ENCODE measurements at regions not wholly inside any gene's neighbourhood (a gene's known extent, or its start where the extent isn't known, plus 50 kb on each side); places are given as distances from the start of the nearest gene placed in this dataset.

DNA sequence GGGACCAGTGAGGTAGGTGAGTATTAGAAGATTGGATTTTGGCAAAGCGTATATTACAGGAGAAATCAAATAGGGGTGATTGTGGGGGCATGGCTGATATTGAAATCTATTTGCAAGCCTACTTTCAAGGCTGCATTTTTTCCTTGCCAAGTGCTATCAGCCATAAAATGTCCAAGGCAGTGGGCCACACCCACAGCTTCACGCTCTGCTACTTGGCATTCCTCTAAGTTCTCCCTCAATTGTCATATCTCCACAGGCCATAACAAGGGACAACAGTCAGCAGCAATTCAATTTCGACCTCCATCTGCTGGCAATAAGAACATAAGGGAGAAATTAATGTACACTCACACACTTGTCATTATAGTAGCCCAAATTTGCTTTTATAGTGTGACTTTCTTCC is 667.1 kb upstream of the PKN2 start:
- TF ChIP-seq, protein P1, sequence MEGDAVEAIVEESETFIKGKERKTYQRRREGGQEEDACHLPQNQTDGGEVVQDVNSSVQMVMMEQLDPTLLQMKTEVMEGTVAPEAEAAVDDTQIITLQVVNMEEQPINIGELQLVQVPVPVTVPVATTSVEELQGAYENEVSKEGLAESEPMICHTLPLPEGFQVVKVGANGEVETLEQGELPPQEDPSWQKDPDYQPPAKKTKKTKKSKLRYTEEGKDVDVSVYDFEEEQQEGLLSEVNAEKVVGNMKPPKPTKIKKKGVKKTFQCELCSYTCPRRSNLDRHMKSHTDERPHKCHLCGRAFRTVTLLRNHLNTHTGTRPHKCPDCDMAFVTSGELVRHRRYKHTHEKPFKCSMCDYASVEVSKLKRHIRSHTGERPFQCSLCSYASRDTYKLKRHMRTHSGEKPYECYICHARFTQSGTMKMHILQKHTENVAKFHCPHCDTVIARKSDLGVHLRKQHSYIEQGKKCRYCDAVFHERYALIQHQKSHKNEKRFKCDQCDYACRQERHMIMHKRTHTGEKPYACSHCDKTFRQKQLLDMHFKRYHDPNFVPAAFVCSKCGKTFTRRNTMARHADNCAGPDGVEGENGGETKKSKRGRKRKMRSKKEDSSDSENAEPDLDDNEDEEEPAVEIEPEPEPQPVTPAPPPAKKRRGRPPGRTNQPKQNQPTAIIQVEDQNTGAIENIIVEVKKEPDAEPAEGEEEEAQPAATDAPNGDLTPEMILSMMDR (IDR thresholded peaks at IDR 0.05; ENCODE audit: low read length), result no peak
- no peak for TF ChIP-seq EZH2 (IDR thresholded peaks at IDR 0.05; ENCODE audit: borderline replicate concordance, low read length)

Data from OCI-LY1 (cell line).